ENCODE measurements at regions not wholly inside any gene's neighbourhood (a gene's known extent, or its start where the extent isn't known, plus 50 kb on each side); places are given as distances from the start of the nearest gene placed in this dataset.

GRCh38 chr2:187224989-187225388, 223.1 kb downstream of the CALCRL start:
- H3K4me3 ChIP-seq (ENCODE audit: low read depth, low read length): no peak overlapping the region
- POLR2A ChIA-PET: no interaction called here
- no peaks in the 10 kb centered on the region for H3K36me3 ChIP-seq (ENCODE audit: control insufficient read depth in 2 of 2, insufficient read depth in 1 of 2, low read length in 2 of 2)
- no peak overlapping the region for H3K27ac ChIP-seq (ENCODE audit: extremely low read depth, low read depth, low read length)
- CTCF ChIA-PET: no interaction called here
- no peak for TF ChIP-seq ZNF585B (tag by site-specific recombination; IDR thresholded peaks at IDR 0.05)
- no peaks in the 10 kb centered on the region for H3K4me1 ChIP-seq (ENCODE audit: control insufficient read depth, insufficient read depth, low read length)
- H3K9me3 ChIP-seq (ENCODE audit: control insufficient read depth, insufficient read depth, low read depth, low read length): no peaks in the 10 kb centered on the region

- no peak for TF ChIP-seq KLF17 (tag by site-specific recombination; IDR thresholded peaks at IDR 0.05)
- TF ChIP-seq ZNF10 (tag by site-specific recombination; IDR thresholded peaks at IDR 0.05): no peak
- no peak for TF ChIP-seq SETDB1 (IDR thresholded peaks at IDR 0.05; ENCODE audit: insufficient read length, low read length)
- TF ChIP-seq ZNF560 (tag by site-specific recombination; IDR thresholded peaks at IDR 0.05; ENCODE audit: borderline replicate concordance): no peak
- TF ChIP-seq ZBTB49 (tag by site-specific recombination; IDR thresholded peaks at IDR 0.05; ENCODE audit: low read depth): no peak
- no peak for TF ChIP-seq IKZF3 (tag by site-specific recombination; IDR thresholded peaks at IDR 0.05)
- no peak for TF ChIP-seq BCL11B (tag by site-specific recombination; IDR thresholded peaks at IDR 0.05; ENCODE audit: low read depth)
- no peaks in the 10 kb centered on the region for H3K36me3 ChIP-seq (ENCODE audit: control insufficient read depth in 2 of 2, insufficient read depth in 1 of 2, low read length in 2 of 2)
- ChIA-PET CTCF (no interaction called here), POLR2A (no interaction called here)
- no peak overlapping the region for H3K27ac ChIP-seq (ENCODE audit: extremely low read depth, low read depth, low read length)
- H3K4me3 ChIP-seq (ENCODE audit: low read depth, low read length): no peak overlapping the region
- no peaks in the 10 kb centered on the region for H3K9me3 ChIP-seq (ENCODE audit: control insufficient read depth, insufficient read depth, low read depth, low read length)
- no peaks in the 10 kb centered on the region for H3K4me1 ChIP-seq (ENCODE audit: control insufficient read depth, insufficient read depth, low read length)
Measured at GRCh38 chr2:187220071-187220470, 228.0 kb downstream of the CALCRL start.

DNA sequence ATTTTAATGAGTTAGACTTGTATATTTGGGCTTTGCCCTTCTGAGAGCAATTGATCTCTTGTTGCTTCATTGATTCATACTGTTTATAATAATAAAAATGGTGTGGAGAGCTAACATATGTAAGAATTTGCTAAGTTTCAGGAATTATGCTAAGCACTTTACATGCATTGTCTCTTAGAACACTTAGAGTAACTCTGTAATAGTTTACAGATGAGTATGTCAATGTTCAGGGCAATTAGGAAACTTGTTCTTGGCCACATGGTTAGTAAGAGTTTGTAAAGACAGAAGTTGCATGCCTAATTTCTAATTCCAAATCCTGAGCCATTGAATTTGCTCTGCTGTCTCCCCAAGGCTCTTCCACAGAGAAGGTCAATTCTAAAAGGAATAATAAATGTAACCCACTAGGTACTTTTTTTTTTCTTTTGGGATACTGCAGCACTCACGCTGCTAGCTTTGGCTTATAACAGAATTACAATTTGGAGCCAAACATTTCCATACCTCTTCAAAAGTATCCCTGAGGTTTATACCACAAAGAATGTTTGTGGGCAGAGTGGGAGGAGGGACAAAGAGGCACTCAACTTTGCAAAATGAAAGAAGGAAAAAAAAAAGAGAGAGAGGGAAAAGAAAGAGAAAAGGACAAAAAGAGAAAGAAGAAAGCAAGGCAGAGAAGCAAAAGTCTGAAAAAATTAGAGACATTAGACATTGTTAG, 232.4 kb downstream of the CALCRL start:
- H3K4me1 ChIP-seq (ENCODE audit: control insufficient read depth, insufficient read depth, low read length): no peaks in the 10 kb centered on the region
- H3K36me3 ChIP-seq (ENCODE audit: control insufficient read depth in 2 of 2, insufficient read depth in 1 of 2, low read length in 2 of 2): no peaks in the 10 kb centered on the region
- no peak for TF ChIP-seq ZNF501 (tag by site-specific recombination; IDR thresholded peaks at IDR 0.05)
- no peak for TF ChIP-seq ZNF654 (tag by site-specific recombination; IDR thresholded peaks at IDR 0.05; ENCODE audit: low read depth)
- TF ChIP-seq ZNF266 (tag by site-specific recombination; IDR thresholded peaks at IDR 0.05; ENCODE audit: low read depth): no peak
- TF ChIP-seq ZNF274 (IDR thresholded peaks at IDR 0.05; ENCODE audit: low read length): no peak
- TF ChIP-seq ZNF274 (tag by site-specific recombination; IDR thresholded peaks at IDR 0.05; ENCODE audit: borderline replicate concordance): no peak
- no peak for TF ChIP-seq SP7 (tag by site-specific recombination; IDR thresholded peaks at IDR 0.05)
- no peak for TF ChIP-seq ZNF138 (tag by site-specific recombination; IDR thresholded peaks at IDR 0.05; ENCODE audit: borderline replicate concordance)
- TF ChIP-seq ZNF571 (tag by site-specific recombination; IDR thresholded peaks at IDR 0.05): no peak
- TF ChIP-seq ZNF398 (tag by site-specific recombination; IDR thresholded peaks at IDR 0.05): no peak
- TF ChIP-seq ZFP3 (tag by site-specific recombination; IDR thresholded peaks at IDR 0.05; ENCODE audit: low read depth): no peak
- TF ChIP-seq, protein P1, sequence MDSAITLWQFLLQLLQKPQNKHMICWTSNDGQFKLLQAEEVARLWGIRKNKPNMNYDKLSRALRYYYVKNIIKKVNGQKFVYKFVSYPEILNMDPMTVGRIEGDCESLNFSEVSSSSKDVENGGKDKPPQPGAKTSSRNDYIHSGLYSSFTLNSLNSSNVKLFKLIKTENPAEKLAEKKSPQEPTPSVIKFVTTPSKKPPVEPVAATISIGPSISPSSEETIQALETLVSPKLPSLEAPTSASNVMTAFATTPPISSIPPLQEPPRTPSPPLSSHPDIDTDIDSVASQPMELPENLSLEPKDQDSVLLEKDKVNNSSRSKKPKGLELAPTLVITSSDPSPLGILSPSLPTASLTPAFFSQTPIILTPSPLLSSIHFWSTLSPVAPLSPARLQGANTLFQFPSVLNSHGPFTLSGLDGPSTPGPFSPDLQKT (IDR thresholded peaks at IDR 0.05; ENCODE audit: borderline replicate concordance, low read depth, low read length): no peak
- H3K4me3 ChIP-seq (ENCODE audit: low read depth, low read length): no peak overlapping the region
- no peaks in the 10 kb centered on the region for H3K9me3 ChIP-seq (ENCODE audit: control insufficient read depth, insufficient read depth, low read depth, low read length)
- POLR2A ChIA-PET: no interaction called here
- CTCF ChIA-PET: interaction anchor here (1.0 kb wide), 1 partner anchor 353 kb away, joined by 7 read pairs; no protein-coding TSS in a partner anchor
- no peak overlapping the region for H3K27ac ChIP-seq (ENCODE audit: extremely low read depth, low read depth, low read length)

Data from HEK293 (cell line).